ENCODE measurements at regions not wholly inside any gene's neighbourhood (a gene's known extent, or its start where the extent isn't known, plus 50 kb on each side); places are given as distances from the start of the nearest gene placed in this dataset.

DNA sequence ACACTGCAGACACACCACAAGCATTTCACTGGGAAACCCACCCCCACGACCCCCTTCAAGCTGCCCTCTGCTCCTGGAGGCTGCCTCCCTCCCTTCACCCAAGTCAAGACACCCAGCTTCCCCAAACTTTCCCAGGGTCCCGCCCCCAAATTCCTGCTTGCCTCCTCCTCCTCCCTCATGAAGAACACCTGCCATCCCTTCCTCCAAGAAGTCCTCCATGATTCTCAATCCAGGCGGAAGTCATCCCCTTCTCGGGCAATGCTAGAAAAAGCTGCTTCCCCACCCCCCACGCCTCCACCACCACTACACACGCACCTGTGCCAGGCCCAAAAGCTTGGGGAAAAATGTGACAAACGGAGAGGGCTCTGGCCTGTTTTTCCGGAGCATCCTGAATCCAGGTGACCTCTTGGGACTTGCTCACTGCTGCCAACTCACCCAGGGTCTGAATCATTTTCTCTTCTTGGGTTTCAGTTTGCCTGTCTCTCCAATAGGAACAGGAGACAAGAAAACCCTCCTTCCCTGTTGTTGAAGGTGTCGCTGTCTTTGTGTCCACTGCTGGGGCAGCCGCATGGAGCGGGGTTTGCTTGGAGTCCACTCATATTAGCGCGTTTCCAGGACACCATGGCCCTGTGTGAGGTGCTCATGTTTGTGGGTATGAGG, 101.0 kb upstream of the CASZ1 start:
- DNase-seq (ENCODE audit: low spot score), result no peak

GRCh38 chr1:10897981-10898728, 101.7 kb upstream of the CASZ1 start:
- DNase-seq (ENCODE audit: low spot score), result peak; percentile 14

- no peak for DNase-seq (ENCODE audit: low spot score)
Observed at GRCh38 chr1:10898921-10899320, 102.5 kb upstream of the CASZ1 start.

DNA sequence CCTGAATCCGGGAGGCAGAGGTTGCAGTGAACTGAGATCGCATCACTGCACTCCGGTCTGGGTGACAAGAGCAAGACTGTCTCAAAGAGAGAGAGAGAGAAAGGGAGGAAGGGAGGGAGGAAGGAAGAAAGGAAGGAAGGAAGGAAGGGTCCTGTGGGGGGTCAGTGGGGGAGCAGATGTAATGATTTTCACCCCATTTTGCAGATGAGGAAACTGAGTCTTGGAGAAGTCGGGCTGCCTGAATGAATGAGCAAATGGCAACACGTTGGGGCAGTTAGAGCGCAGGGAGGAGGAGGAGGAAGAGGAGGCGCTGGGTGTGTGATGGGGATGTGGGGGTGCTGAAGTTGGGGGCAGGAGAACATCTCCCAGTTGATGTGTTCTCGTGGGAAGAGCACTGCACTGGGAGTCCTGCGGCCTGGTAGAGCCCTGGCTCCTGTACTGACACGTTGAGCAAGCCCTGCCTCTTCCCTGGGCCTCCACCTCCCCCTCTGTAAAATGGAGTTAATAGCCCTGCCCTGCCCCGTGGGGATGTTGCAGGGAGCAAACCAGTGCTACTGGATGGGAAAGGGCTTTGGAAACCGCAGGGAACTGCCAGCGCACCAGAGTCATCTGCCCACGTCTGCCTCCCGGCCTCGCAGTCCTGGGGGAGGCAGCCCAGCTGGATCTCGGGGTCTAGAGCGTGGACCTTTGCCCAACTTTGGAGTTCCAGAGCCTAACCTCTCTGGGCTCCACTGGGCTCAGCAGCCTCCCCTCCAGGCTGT, 103.2 kb upstream of the CASZ1 start:
- DNase-seq (ENCODE audit: low spot score), result peak; percentile 10

GRCh38 chr1:10900251-10900651, 103.8 kb upstream of the CASZ1 start:
- peak; percentile 20 for DNase-seq (ENCODE audit: low spot score)

DNA sequence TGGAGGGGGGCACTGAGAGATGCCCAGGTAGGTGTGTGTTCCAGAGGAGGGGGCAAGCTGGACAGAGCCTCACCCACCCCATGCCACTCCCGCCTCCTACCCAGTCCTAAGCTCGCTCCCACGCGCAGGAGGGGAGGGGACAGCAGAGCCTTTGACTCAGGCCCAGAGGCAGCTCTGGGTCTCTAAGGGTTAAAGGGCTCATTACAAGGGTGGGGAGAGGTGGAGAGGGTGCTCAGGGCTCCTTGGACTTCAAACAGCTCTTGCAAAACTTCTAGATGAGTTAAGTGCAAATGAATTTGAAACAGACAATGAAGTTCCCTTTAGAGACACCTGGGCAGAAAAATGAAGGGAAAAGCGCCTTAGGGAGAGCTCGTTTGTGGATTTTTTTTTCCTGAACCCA, 104.2 kb upstream of the CASZ1 start:
- DNase-seq (ENCODE audit: low spot score), result peak; percentile 24

DNA sequence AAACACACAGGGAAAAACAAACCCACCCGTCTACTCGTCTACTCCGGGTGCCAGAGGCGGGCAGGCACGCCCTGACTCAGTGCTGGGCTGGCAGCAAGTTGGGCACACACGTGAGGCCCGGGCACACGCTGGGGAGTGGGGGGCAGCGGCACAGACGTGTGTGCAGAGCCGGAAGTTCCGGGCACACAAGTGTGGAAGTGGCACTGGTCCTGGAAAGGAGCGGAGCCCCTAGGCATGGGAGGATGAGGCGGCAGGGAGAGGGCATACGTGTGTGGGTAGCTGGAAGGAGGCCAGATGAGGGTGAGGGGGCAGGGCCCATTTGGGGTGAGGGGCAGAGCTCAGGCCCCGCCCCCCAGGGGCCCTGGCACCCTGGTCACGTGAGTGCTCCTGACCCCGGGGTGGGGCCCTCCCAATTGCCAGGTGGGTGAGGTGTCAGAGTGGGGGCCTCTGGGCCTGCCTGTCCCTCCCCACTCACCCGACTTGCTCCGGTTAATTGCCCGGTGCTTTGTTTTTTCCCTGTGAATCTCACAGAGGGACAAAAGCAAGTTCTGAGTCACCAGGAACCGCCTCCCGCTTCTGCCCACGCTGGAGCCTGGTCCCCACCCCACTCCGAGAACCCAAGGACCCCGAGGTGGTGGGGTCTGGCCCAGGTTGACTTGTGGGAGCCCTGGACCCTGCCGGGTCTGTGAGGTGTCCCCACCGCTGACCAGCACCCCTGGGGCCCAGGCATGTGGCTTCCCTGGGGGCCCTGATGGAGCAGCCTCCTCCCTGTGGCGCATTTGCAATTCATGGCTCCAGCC, 104.8 kb upstream of the CASZ1 start:
- DNase-seq (ENCODE audit: low spot score), result peak; percentile 22

GRCh38 chr1:10901891-10902805, 105.7 kb upstream of the CASZ1 start:
- peak; percentile 12 for DNase-seq (ENCODE audit: low spot score)

GRCh38 chr1:10903421-10903820, 107.0 kb upstream of the CASZ1 start:
- DNase-seq (ENCODE audit: low spot score), result peak; percentile 15

DNA sequence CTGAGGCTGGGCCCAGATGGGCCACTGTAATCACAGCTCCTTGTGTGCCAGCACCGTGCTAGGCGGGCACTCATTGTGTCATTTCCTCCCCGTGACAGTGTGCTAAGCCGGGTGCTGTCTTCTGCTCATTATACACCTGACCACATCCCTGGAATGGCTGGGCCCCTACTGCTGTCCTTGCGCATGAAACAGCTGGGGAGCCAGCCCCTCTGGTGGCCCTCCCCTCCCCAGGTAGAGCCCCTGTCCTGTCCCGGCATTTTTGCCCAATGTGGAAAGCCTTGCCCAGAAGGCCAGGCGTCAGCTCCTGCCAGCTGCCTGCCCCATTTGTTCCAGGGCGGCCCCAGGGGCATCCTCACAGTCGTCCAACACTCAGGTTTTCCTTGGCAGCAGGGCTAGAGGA, 107.4 kb upstream of the CASZ1 start:
- DNase-seq (ENCODE audit: low spot score), result peak; percentile 22

GRCh38 chr1:10904396-10905358, 107.8 kb upstream of the TARDBP start:
- DNase-seq (ENCODE audit: low spot score), result peak; percentile 21

GRCh38 chr1:10905841-10906655, 106.4 kb upstream of the TARDBP start:
- DNase-seq (ENCODE audit: low spot score), result peak; percentile 19

DNA sequence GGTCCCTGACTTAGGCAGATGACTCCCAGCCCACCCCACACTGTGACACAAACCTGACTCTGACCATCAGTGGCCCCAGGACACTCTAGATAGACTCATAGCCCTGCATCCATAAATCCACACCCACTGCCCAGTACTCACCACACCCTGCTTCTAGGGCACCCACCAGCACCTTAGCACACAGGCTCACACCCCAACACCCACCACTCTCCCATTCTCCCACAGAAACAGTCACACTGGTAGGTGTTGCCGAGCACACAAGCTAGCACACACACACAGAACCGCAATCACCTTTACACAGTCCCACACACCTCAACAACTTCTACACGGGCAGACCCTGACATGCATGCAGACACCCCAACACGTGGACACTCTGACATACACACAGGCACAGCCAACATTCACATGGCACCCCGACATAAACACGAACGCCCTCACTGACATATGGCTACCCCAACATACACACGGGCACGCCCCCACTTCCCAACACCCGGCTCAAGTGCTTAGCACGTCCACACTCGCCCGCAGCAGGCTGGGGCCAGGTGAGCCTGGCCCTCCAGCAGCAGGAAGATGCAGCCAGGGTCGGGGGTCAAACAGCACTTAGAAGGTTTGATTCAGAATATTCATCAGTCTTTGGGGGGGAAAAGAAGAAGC, 105.5 kb upstream of the TARDBP start:
- peak; percentile 13 for DNase-seq (ENCODE audit: low spot score)

- no peak for DNase-seq (ENCODE audit: low spot score)
Observed at GRCh38 chr1:10908266-10908665, 104.2 kb upstream of the TARDBP start.

DNA sequence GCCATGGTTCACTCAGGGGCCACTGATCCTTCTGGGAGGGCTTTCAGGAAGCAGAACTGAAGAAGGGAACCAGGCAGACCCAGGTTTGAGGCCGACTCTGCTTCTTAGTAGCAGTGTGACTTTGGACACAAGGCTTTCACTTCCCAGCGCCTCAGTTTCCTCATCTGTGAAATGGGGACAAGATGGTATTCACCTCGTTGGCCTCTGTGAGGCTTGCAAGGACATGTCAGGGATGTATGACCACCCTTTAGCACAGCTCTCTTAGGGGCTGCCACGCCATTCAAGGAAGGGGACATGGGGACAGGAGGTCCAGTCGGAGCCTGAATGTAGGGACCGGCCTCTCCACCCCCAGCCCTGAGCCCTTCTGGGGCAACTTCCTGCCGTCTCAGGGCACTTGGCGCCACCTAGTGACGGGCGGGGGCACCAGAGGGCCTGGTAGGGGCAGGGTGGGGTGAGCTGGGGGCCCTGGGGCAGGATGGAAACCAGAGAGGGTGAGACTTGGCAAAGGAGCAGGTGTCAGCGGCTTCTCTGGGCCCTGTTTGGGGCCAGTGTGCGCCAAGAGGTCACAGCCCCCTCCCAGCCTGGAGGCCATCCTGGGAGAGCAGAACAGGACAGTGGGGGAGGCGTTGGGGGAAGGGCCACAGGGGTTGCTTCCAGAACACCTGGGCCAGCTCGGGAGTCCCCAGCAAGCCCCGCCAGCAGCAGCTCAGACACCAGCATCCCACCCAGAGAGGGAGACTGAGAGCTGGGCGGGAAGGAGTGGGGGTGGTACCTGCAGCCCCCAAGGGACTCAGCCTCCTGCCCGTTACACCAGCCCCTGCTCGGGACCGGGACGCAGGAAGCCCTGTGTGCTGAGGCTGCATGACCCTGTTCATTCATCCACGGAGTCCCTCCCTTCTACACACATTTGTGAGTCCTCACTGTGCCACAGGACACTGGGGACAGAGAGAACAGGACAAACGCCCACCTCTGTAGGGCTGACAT, 102.5 kb upstream of the TARDBP start:
- DNase-seq (ENCODE audit: low spot score), result peak; percentile 82

GRCh38 chr1:10910681-10911489, 101.6 kb upstream of the TARDBP start:
- DNase-seq (ENCODE audit: low spot score), result peak; percentile 27

Data from D341Med (cell line).